Thyroid gland (tissue), 4 donors: ENCODE measurements at regions not wholly inside any gene's neighbourhood (a gene's known extent, or its start where the extent isn't known, plus 50 kb on each side); places are given as distances from the start of the nearest gene placed in this dataset.

Experiments used
- POLR2A ChIP-seq, 2 donors: fragments of 450-650 bp; IDR thresholded peaks; one replicate each; pipeline ENCODE4 v1.6.1; 2017; ENCODE audit warnings: antibody characterized with exemption in 2 of 2, mild to moderate bottlenecking in 2 of 2, moderate library complexity in 1 of 2
- TF ChIP-seq, protein P1 (sequence below), 6 experiments: fragments of 200-600 bp in 3 of 6; fragments of 450-650 bp in 3 of 6; sonication (generic) in 3 of 6; IDR thresholded peaks; one replicate each; pipeline ENCODE4 v1.5.1; 2016 to 2019; ENCODE audit warnings: antibody characterized with exemption in 6 of 6, mild to moderate bottlenecking in 2 of 6, inconsistent platforms in 1 of 6, moderate library complexity in 1 of 6

DNA sequence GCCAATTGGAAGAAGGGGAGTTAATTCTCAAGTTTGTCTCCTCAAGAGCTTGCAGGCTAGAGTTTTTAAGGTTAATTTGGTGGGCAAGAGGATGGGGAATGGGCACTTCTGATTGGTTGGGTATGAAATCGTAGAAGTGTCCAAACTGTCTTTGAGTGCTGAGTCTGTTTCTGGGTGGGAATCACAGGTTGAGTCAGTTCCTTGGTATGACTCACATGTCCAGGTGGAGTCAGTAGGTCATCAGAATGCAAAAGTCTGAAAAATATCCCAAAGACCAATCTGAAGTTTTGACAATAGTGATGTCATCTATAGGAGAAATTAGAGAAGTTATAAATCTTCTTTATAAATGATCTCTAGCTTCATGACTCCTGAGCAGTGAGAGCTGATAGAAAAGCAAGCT lies 1252.2 kb downstream of the REEP3 start:
- TF ChIP-seq, protein P1, sequence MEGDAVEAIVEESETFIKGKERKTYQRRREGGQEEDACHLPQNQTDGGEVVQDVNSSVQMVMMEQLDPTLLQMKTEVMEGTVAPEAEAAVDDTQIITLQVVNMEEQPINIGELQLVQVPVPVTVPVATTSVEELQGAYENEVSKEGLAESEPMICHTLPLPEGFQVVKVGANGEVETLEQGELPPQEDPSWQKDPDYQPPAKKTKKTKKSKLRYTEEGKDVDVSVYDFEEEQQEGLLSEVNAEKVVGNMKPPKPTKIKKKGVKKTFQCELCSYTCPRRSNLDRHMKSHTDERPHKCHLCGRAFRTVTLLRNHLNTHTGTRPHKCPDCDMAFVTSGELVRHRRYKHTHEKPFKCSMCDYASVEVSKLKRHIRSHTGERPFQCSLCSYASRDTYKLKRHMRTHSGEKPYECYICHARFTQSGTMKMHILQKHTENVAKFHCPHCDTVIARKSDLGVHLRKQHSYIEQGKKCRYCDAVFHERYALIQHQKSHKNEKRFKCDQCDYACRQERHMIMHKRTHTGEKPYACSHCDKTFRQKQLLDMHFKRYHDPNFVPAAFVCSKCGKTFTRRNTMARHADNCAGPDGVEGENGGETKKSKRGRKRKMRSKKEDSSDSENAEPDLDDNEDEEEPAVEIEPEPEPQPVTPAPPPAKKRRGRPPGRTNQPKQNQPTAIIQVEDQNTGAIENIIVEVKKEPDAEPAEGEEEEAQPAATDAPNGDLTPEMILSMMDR (IDR thresholded peaks at IDR 0.05) = no peak
- no peak for TF ChIP-seq POLR2A (IDR thresholded peaks at IDR 0.05)
